ENCODE measurements at regions not wholly inside any gene's neighbourhood (a gene's known extent, or its start where the extent isn't known, plus 50 kb on each side); places are given as distances from the start of the nearest gene placed in this dataset.

DNA sequence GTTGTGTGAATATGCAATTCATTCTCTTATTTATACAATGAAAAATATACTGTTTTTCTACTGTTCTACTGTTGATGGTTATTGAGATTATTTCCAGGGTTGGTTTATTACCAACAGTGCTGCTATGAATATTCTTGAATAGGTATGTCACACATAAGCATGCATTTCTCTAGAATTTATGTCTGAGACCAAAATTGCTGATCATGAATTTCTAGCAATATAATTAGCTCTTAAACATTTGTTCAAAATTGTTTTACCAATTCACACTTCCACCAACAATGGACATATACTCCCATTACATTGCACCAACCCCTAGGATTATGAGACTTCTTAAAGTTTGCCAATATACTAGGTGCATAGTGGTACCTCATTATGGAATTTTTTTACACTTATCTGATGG is 164.1 kb upstream of the KCNQ5 start:
- ATAC-seq (no peak), FAIRE-seq (no peak)
- TF ChIP-seq, protein P1, sequence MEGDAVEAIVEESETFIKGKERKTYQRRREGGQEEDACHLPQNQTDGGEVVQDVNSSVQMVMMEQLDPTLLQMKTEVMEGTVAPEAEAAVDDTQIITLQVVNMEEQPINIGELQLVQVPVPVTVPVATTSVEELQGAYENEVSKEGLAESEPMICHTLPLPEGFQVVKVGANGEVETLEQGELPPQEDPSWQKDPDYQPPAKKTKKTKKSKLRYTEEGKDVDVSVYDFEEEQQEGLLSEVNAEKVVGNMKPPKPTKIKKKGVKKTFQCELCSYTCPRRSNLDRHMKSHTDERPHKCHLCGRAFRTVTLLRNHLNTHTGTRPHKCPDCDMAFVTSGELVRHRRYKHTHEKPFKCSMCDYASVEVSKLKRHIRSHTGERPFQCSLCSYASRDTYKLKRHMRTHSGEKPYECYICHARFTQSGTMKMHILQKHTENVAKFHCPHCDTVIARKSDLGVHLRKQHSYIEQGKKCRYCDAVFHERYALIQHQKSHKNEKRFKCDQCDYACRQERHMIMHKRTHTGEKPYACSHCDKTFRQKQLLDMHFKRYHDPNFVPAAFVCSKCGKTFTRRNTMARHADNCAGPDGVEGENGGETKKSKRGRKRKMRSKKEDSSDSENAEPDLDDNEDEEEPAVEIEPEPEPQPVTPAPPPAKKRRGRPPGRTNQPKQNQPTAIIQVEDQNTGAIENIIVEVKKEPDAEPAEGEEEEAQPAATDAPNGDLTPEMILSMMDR (IDR thresholded peaks at IDR 0.05), result no peak

DNA sequence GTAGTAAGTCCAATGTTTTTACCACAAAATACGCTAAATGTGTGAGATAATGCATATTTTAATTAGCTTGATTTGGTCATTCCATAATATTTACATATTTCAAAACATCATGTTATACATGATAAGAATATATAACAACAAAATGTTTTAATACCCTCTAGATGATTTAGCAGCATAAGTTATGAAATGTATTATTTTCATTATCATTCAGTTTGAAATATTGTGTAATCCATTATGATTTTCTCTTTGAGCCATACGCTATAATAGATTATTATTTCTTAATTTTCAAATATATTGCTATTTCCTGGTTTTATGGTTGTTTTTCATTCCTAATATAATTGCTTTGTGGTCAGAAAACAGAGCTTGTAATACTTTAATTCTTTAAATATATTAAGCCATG is 163.3 kb upstream of the KCNQ5 start:
- intact Hi-C loops (cut with DNase I), result no loop called here
- ATAC-seq (no peak), DNase-seq (no peak), FAIRE-seq (no peak)
- WGBS, 2 donors, result 93% methylated on average over 2 of the region's 2 CpGs
- TF ChIP-seq, protein P1 (IDR thresholded peaks at IDR 0.05), result no peak
- Histone ChIP-seq H3K36me3 (no peaks in the 10 kb centered on the region), H3K27ac (no peak overlapping the region), H3K27me3 (no peaks in the 10 kb centered on the region), H3K4me3 (no peak overlapping the region), H3K9me3 (no peaks in the 10 kb centered on the region), H3K4me1 (no peaks in the 10 kb centered on the region)

More for the DNA sequence above, 164.1 kb upstream of the KCNQ5 start:
- Histone ChIP-seq H3K27ac (no peak overlapping the region), H3K27me3 (no peaks in the 10 kb centered on the region), H3K36me3 (no peaks in the 10 kb centered on the region), H3K4me3 (no peak overlapping the region), H3K4me1 (no peaks in the 10 kb centered on the region), H3K9me3 (no peaks in the 10 kb centered on the region)
- DNase-seq, result no peak
- intact Hi-C loops (cut with DNase I), result no loop called here

DNA sequence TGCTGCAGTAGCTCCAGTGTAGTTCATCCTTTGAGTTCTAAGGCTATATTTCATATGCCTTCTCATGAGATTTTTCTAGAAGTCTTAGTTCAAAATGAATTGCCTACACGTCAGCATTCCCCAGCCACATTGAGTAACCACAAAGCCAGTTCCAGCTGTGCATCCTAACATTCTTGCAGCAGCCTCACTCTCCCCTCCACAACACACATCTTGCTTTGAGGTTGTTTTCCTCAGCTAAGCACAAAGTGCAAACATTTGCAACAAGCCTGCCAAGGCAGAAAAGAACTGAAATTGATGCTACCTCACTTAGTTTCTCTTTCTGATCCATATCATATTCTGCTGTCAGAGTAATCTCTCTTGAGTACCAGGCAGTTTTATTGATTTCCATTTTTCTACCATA is 160.7 kb upstream of the KCNQ5 start:
- H3K36me3 ChIP-seq, result no peaks in the 10 kb centered on the region
- no peaks in the 10 kb centered on the region for H3K4me1 ChIP-seq
- FAIRE-seq (no peak), ATAC-seq (no peak), DNase-seq (no peak)
- TF ChIP-seq, protein P1 (IDR thresholded peaks at IDR 0.05), result no peak
- H3K9me3 ChIP-seq, result no peaks in the 10 kb centered on the region
- H3K27me3 ChIP-seq, result no peaks in the 10 kb centered on the region
- intact Hi-C loops (cut with DNase I), result no loop called here
- H3K27ac ChIP-seq, result no peak overlapping the region
- no peak overlapping the region for H3K4me3 ChIP-seq
- 55 to 73% methylated on average over 1 of the region's 1 CpG for WGBS, 2 donors

DNA sequence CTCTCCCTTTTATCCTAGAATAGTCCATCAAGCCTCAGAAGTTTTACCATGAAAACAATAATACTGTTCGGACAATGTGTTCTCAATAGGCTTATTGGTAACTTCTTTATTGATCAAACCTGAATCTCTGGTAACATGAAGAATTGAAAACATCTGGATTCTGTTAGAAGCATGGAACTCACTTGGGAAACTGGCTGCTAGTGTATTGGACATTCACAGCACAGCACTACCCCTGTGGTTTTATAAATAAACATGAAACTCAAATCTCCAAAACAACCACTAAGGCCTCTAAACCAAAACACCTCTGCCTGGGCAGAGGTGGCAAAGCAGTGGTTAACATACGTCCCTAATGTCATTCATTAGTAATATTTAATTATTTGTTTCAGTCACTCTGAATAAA is 157.6 kb upstream of the KCNQ5 start:
- FAIRE-seq (no peak), DNase-seq (no peak), ATAC-seq (no peak)
- H3K27me3 ChIP-seq, result no peaks in the 10 kb centered on the region
- H3K4me1 ChIP-seq, result no peaks in the 10 kb centered on the region
- no peak overlapping the region for H3K4me3 ChIP-seq
- WGBS, 2 donors, result 68 to 77% methylated on average over 2 of the region's 2 CpGs
- no peak overlapping the region for H3K27ac ChIP-seq
- intact Hi-C loops (cut with DNase I), result no loop called here
- H3K36me3 ChIP-seq, result no peaks in the 10 kb centered on the region
- TF ChIP-seq, protein P1 (IDR thresholded peaks at IDR 0.05), result no peak
- H3K9me3 ChIP-seq, result no peaks in the 10 kb centered on the region

DNA sequence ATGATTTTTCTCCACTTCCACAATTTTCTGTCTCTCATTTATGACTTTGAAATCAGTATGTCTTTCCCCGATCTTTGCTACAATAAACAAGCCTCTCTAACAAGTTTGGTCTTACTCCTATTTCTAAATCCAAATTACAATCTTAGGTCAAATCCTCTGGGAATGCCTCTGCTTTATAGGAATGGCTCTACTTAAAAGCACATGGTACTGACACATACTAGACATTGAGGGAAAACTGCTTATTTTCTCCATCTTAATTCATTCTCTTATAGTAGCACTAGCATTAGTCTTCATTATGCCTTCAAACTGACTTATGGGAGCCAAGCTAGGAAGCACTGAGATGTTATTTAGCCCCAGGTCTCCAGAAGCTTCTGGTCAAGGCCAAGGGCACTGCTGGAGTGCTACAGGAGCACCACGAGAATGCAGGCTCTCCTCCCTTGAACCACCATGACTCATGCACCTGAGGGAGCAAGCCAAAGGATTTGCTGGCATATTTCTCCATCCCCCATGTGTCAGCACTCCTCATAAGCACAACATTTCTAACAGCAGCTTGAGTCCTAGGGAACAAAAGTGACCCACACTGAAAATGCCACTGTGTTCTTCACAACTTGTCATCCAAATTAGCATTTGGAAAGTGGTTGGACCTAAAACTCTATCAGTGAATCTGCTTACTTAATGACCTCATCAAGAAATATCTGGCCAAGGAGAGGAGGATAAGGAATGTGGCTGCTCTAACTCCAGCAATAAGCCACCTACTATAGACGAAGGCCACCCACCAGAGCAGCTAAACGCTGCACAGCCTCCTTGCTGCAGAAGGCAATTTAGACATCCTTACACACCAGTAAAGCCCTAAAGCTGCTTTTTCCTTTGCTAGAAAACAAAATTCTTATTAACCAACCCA is 156.8 kb upstream of the KCNQ5 start:
- FAIRE-seq, result no peak
- H3K4me1 ChIP-seq, result no peaks in the 10 kb centered on the region
- H3K4me3 ChIP-seq, result no peak overlapping the region
- peak; percentile 87 to 93 (median 90) for ATAC-seq
- H3K27me3 ChIP-seq, result no peaks in the 10 kb centered on the region
- intact Hi-C loops (cut with DNase I), result no loop called here
- TF ChIP-seq, protein P1 (IDR thresholded peaks at IDR 0.05), result no peak
- WGBS, 2 donors, result 62 to 66% methylated on average over 4 of the region's 4 CpGs
- no peak overlapping the region for H3K27ac ChIP-seq
- H3K9me3 ChIP-seq, result no peaks in the 10 kb centered on the region
- DNase-seq, result peak in 4 of 6 donors; percentile 20 to 77 (median 45)
- H3K36me3 ChIP-seq, result no peaks in the 10 kb centered on the region

All from pancreas (tissue), 10 donors.